ENCODE measurements at regions not wholly inside any gene's neighbourhood (a gene's known extent, or its start where the extent isn't known, plus 50 kb on each side); places are given as distances from the start of the nearest gene placed in this dataset.

DNA sequence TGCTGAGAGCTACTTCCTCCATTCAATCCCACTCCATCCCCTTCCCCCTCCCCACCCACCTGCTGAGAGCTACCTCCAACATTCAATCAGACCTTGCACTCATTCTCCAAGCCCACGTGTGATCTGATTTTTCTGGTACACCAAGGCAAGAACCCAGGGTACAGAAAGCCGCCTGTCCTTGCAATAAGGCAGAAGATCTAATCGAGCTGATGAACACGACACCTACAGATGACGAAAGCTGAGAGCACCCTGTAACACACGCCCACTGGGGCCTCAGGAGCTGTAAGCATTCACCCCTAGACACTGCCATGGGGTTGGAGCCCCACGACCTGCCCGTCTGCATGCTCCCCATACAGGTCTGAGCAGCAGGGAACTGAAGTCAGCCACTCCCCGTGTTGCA, 58.3 kb downstream of the TRIML1 start:
- DNase-seq = no peak

DNA sequence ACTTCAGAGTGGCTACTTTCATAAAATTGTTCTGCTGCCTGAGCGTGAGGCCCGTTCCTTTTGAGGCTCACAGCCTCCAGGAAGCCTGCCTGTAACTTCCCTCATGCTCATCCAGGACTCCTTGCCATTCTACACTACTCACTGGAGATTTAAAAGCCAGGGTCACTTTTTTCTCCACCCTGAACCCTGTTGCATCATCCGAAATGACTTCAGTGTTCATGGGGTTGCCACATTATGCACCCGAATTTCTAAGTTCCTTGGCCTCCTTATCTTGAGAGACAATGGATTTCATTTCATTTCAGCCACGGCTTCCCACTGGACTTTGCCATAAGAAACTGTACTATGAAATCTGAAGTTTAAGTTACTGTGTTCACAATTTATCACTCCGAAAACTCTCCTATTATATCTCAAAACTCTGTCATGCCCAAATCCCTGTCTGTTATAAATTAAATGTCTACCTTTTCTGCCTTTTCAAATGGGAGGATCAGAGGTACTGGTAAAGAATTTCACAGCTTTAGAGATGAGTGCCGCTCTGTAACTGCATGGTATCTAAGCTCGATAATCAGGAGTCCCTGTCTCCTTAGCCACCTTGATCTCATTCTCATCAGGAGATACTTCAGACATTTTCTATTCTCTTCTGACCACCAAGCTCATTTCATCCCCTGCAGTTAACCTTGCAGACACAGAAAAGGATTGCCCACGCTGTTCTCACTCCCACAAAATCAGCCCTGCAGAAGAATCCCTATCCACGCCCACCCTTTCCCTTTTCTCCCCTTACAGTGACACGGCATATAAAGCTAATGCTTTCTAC, 59.9 kb downstream of the TRIML1 start:
- DNase-seq = no peak

DNA sequence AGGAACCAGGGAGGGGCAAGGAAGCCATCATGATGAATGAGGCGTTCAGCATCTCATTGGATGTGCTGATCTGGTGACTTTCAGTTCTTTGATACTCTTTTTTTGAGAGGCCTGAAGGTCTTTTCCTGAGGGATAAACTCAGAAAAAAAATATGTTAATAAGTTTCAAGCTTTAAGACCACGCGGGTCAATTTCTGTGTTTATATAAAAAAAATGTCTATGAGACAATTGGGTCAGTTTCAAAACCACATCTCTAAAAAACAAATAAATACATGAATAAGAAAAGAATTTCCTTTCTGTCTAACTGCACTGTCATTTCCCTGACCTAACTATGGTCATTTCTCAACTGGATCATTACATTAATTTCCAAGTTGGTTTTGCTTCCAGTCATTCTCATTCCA, 62.6 kb downstream of the TRIML1 start:
- DNase-seq = no peak

DNA sequence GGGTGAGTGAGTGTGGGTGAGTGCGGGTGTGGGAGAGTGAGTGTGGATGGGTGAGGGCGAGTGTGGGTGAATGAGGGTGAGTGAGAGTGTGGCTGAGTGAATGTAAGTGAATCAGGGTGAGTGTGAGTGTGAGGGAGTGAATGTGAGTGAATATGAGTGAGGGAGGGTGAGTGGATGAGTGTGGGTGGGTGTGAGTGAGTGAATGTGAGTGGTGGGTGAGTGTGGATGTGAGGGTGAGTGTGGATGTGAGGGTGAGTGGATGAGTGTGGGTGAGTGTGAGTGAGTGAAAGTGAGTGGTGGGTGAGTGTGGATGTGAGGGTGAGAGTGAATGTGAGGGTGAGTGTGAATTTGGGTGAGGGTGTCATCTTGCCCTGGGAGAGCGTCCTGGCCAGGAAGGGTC, 67.5 kb downstream of the TRIML1 start:
- no peak for DNase-seq

DNA sequence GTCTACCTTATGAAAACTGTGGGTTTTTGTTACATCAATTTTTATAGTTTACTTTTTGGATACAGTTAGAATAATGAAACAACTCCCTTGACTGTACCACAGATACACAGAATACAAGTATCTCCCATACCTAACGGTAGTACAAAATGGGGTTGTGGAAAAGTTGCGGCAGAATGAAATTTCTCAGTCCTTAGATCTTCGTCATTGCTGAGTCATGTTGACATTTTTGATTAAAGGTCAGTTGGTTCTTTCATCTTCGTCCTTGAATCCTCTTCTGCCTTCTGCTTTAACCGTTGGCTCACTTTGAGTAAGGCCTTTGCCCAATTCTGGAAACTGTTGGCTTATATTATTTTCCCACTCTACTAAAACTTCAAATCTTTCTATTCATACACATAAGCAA, 75.6 kb downstream of the TRIML1 start:
- no peak for DNase-seq

DNA sequence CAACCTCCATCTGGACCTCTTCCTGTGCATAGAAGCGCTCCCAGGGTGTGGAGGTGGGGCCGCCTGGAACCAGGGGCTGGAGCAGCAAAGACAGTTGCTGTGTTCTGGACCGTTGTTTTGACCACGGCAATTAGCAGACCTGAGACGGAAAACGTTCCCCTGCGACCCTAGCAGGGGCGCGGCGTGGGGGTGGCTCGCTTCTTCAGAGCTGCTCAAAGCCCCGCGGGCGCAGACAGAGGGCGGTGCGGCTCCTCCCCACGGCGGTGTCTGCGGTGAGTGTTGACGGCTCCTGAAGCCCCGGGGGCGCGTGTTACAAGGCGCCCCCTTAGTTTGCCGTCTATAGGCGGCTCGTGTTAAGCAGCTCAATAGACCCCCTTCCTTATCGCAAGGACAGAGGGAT, 79.2 kb downstream of the TRIML1 start:
- no peak for DNase-seq

DNA sequence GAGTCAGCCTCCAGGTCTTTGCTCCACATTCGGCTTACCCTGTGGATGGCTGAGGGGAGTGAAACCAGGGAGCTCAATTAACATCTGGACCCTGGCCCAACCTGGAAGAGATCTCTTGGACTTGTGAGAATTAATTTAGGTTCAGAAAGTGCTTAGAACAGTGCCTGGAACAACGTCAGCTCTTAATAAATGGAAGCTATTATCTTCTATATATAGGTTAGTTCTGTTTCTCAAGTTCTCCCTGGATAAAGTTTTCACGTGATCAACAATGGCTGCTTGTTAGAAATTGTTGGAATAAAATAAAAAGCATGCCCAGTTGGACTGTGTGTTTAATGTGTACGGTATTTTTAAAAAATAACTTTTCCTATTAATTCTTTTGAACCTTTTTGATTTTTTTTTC, 80.8 kb downstream of the TRIML1 start:
- no peak for DNase-seq

DNA sequence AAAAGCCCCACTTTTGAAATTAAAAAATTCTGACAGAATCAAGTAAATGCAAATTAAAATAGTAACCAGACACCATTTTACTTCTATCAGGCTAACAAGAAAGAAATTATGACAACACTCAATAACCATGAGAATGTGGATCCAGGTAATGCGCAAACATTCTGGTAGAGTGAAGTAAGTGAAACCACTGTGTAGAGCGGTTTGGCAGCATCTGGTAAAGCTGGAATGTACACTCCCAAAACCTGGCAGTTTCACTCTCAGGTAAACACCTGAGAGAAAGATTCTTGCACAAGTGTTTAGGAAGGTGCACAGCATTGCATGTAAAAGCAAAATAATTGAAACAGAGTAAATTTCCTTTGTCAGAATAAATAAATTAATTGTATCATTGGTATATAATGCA, 81.8 kb downstream of the TRIML1 start:
- DNase-seq = no peak

DNA sequence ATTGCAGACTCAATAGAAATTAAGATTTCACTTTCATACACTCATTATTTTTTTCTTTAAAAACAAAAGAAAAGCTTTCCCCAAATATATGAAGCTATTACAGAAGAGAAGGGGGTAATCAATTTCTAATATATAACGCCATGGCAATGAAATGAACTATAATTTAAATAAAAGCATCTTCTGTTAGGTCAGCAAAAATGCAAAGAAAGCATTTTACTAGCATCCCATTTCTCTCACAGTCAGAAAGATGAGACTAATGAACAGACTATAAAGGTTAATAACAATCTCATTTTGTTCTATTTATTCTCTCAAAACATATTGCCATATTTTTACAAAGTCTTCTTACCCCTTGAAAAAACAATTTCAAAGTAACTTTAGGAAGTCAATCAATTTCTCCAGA, 89.0 kb downstream of the TRIML1 start:
- no peak for DNase-seq

DNA sequence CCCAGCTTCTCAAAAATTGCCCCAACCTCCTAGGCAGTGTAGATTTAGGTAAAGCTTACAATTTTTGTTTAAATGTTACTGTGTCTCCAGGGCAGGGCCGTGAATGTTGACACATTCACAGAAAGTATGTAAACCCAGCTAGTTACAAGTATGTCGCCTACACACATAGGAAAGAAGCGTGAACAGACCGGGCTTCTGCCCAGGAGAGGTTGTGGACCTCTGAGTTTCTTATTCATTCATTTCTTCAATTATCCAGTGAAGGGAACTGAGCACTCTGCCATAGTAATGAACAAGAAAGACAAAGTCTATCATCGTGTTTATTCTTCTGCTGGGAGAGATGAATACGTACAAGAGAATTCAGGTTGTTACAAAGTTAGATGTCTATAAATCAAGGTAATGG, 93.2 kb downstream of the TRIML1 start:
- no peak for DNase-seq

DNA sequence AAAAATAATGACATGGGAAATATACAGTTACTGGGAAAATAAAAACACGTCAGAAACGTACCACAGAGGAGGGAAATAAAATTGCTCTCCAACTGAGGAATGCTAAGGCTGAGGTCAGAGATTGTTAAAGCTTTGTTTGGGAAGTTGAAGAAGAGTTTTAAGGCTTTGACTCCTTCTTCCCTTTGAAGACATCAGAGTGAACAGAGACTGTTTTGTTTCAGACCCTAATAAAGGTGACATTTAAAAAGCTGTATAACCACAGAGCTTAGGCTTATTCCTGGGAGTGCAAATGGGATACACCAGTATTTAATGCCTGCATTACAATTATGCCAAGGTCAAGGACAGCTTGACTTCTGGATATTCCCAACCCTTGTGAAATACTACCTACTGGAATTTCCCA, 102.8 kb downstream of the TRIML1 start:
- DNase-seq = no peak

DNA sequence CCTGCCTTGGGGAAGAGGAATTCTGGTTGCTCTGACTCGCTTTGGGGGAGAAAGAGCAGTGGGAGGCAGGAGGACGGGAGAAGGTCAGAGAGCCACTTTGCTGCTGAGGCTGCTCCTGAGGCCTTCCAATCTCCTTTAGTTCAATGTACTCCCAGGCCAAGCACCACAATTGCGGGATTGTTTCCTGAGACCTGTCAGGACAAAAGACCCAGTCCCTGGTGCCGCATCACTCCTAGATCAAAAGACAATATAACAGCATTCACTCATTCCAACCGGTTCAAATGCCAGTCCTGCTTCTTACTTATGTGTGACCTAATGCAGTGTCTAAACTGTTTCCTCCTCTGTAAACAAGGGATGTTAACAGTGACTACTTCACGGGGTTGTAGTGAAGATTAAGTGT, 106.4 kb downstream of the TRIML1 start:
- DNase-seq = no peak

DNA sequence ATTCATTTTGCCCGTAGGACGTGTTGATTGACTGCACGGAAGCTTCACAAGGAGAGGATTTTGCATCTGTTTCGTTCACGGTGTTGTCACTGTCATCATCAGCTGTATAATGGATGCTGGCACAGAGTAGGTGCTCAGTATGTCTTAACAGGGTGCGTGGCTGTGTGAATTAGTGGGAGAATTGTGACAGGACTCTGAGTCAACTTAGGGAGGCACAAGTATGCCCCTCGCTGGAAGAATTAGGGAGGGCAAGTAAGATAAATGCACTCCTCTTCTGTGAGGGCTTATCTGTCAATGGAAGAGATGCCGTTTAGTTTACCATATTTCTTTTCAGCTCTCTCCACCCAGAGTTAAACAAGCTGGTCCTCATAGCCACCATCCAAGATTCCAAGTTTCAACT, 107.2 kb downstream of the TRIML1 start:
- DNase-seq = no peak

DNA sequence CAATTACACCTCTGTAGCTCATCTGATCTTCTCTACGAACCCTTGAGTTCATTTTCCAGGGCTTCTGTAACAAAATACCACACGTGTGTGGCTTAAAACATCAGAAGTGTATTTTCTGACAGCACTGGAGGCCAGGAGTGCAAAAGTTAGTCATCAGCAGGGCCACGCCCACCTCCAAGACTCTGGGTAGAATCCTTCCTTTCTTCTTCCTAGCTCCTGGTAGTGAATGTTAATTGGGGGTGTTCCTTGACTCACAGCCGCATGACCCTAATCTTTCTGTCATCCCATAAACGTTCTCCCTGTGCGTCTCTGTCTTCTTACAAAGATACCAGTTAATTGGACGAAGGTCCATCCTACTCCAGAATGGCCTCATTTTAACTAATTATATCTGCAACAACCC, 115.0 kb downstream of the TRIML1 start:
- no peak for DNase-seq

DNA sequence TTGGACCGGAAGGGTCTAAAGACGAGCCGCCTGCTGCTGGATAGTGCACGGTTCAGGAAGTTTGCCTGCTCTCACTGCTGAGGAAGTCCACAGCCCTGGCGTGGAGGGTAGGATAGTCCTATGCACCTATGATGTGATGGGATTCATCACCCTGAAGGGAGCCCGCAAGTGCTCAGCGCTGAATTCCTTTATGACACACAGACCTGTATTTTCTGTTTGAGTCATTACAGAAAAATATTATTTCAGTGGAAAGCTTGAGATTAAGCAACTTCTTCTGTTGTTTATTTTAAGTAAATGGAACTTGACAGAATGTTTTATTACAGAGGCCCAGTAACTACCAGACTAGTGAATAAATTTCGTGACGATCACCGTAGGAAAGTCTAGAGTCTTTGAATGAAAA, 123.2 kb downstream of the TRIML1 start:
- no peak for DNase-seq

DNA sequence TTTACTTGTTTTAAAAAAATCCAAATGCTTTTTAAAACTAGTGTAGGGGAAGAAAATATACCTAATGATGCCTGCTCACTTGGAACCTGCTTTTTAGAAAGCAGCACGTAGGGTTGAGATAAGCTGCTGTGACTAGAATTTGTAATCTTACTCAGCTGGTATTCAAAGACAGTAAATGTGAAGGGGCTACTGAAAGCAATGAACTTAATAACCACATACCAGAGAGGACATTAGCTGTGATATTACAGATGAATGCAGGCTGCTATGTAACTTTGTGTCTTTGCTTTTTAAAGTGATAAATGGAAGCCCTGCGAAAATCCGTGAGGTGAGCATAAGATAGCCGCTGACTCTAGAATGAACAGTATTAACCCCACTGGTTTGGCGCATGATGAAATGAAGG, 124.1 kb downstream of the TRIML1 start:
- no peak for DNase-seq

DNA sequence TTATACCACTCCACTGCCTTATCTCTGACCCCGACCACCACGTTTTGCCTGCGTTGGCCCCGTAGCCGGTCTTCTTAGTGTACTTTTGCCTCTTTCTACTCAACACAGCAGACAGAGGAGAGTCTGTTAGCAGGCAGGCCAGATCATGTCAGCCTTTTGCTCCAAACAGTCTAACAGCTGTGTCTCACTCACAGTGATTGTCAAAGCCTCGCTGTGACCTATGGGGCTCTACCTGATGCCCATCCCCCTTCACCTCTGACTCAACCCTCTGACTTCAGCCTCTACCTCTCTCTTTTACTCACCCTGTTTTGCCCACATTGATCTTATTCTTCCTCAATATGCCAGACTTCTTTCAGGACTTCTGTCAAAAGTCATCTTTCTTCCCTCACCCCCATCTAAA, 127.1 kb downstream of the TRIML1 start:
- DNase-seq = no peak

DNA sequence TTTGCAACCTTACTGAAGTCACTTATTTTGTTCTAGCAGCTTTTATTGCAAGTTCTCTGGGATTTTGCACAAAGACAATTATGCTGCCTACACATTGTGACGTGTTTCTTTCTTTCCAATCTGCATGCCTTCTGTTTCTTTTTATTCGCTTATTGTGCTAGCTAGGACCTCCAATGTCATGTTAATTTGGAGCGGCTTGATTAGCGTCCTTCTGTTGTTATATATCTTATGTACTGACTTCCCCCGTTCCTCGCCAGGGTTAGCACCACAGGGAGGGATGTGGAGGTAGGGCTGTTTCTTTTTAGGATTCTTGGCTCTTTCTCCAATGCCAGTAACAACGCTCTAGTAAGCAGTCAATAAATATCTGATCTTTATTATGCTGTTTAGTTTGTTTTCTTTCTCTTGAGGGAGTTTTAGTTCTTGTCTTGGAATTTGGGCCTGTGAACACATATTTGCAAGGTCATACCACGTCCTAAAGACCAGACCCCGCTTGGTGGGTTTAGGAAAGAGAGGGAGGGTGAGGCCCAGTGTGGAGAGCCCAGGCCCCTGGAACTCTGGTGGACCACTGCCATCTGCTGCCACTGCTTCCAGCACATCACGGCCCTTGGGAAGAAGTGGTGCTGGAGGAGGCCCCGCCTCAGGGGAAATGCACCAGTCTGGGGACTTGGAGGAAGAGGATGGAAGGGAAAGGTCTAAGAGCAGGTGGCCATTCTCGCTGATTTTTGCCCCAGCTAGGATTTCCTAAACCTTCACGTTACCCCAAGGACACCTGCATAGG, 129.1 kb downstream of the TRIML1 start:
- no peak for DNase-seq

DNA sequence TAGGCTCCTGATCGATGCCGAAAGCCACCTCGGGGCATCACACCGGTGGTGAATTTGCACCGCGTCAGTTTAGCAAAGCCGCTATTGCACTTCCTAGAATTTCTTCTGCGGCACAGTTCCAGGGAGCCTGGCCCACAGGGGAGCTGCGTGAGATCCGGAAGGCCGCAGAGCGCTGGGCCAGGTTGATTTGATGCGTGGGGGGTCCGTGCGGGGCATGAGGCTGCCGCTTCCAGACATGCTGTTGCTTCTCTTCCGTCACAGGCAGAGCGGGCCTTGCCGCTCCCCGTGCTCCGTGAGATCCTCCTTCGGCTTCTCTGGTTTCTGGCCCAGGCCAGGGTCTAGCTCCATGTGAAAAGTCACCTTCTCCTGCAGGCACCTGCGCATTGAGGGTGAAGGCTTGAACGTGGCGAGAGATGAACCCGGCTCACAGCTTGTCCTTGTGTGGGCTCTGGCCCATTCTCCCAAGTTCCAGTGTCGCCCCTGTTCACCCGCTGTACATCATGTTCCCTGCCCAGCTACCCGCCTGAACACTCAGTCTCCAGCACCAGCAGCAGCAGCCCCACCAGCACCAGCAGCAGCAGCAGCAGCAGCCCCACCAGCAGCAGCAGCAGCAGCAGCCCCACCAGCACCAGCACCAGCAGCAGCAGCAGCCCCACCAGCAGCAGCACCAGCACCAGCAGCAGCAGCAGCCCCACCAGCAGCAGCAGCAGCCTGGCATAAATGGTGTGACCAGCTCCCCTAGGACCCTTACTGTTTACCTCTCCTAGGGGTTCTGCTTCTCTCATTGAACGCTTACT, 131.2 kb downstream of the TRIML1 start:
- no peak for DNase-seq

DNA sequence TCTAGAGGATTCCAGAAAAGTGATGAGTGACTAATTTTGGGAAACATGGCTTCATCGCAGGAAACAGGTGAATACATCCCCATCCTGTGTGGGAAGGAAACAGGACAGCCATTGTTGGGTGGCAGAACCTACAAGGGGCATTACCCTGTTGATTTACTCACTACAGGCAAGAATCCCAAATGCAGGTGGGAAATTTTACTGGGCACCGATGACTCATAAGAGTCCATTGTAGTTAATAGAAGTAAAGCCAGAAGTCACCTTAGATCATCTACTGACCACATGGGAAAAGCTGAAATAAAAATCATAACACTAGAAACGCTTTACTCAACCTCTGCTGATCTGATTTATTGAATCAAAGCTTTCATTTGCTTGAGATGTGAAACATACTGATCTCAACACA, 136.4 kb downstream of the TRIML1 start:
- DNase-seq = no peak

DNA sequence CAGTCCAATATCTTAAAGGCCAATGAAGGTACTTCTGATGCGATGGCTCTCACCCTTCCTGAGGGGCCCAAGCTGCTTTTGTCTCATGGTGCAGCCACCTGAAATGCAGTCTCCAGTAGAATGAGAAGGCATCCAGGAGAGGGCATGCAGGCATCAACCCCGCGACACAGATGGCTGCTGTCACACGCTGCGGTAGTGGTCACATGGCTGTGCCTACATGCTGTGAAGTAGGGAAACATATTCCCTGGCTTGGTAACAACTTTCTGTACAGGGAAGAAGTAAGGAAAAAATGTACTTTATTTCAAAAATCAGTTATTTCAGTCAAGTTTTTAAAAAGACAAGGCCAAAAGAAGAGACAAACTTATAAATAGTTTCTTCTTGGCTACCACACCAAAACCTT, 139.9 kb downstream of the TRIML1 start:
- DNase-seq = no peak

DNA sequence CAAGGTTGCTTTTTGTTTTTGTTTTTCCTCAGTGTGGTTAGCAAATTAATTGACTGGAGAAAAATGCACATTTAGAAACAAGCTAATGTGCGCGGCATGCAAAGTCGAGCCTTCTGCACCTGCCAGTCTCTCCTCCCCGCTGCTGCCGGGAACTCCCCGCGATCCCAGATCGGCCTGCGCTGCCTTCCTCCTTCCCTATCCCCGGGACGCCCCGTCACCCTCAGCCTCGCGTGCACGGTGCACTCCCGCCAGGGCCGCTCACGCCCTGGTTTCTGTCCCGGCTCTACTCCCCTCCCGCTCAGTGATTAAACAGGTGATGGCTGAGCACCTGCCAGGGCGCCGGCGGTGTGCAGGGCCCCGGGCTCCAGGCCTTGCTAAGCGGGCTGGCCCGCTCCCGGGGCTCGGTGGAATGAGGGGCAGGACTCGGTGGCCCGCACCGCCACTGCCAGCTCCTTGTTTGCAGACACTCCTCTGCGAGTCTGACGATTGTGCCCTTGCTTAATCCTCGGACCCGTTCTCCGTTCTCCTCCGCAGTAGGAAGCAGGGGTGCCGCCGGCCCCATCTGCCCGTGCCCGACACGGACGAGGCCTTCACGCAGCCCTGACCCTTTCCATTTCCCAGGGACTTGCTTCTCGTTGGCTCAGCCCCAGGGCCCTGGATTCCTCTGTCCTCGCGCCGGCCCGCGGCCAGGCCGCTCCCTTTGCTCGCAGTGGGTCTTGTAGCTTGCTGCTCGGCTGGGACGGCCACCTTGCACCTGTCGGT, 143.4 kb downstream of the TRIML1 start:
- DNase-seq = no peak

All from GF-D8 (cell line).